ENCODE measurements at regions not wholly inside any gene's neighbourhood (a gene's known extent, or its start where the extent isn't known, plus 50 kb on each side); places are given as distances from the start of the nearest gene placed in this dataset.
"Not testable (repeated sequence)": the region's sequence is repeated elsewhere in the genome, so short reads cannot be mapped to it uniquely, and the experiment has no call there.

DNA sequence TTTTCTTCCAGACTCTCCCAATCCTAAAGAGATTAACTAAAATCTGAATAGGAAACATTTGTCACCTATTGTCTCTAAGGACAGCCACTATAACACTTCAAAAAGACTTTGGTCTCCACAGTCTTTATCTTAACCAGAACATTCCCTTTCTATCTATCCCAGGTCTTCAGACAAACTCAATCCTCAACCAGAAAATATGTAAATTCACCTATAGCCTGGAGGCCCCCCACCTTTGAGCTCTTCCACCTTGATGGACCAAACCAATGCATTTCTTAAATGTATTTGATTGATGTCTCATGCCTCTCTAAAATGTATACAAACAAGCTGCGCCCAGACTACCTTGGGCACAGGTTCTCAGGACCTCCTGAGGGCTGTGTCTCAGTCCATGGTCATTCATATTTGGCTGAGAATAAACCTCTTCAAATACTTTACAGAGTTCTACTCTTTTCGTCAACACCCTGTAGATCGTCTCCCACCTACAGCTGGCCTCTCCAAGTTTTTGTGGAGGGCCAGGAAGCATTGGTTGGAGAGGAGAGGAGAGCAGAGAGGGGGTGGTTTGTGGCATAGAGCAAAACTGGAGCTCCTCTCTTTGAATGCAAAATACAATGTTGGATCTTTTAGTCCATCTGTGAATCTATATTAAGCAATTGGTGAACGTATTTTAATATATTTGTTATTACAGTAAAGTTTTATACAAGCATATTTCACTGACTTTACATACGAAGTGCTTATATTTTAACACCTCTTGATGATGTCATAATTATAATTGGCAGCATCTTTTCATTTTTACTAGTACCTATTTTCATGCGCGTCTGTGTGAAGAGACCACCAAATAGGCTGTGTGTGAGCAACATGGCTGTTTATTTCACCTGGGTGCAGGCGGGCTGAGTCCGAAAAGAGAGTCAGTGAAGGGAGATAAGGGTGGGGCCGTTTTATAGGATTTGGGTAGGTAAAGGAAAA, 230.7 kb upstream of the DUSP10 start:
- Histone ChIP-seq H3K27ac (no peak overlapping the region), H3K36me3 (no peaks in the 10 kb centered on the region), H3K27me3 (no peaks in the 10 kb centered on the region), H3K9me3 (no peaks in the 10 kb centered on the region), H3K4me3 (no peak overlapping the region), H3K4me1 (peaks cover 0 to 10% (median 3%) of the 10 kb centered on the region in 4 donors)
- TF ChIP-seq, protein P1, sequence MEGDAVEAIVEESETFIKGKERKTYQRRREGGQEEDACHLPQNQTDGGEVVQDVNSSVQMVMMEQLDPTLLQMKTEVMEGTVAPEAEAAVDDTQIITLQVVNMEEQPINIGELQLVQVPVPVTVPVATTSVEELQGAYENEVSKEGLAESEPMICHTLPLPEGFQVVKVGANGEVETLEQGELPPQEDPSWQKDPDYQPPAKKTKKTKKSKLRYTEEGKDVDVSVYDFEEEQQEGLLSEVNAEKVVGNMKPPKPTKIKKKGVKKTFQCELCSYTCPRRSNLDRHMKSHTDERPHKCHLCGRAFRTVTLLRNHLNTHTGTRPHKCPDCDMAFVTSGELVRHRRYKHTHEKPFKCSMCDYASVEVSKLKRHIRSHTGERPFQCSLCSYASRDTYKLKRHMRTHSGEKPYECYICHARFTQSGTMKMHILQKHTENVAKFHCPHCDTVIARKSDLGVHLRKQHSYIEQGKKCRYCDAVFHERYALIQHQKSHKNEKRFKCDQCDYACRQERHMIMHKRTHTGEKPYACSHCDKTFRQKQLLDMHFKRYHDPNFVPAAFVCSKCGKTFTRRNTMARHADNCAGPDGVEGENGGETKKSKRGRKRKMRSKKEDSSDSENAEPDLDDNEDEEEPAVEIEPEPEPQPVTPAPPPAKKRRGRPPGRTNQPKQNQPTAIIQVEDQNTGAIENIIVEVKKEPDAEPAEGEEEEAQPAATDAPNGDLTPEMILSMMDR (IDR thresholded peaks at IDR 0.05) = no peak
- TF ChIP-seq EP300 (IDR thresholded peaks at IDR 0.05) = no peak
- TF ChIP-seq POLR2AphosphoS5 (IDR thresholded peaks at IDR 0.05) = no peak
- TF ChIP-seq POLR2A (IDR thresholded peaks at IDR 0.05) = no peak
- no peak for DNase-seq
- 81 to 91% methylated on average over 10 of the region's 10 CpGs for WGBS, 2 donors
- no peak for ATAC-seq (ENCODE audit: low FRiP score in 2 of 2)

DNA sequence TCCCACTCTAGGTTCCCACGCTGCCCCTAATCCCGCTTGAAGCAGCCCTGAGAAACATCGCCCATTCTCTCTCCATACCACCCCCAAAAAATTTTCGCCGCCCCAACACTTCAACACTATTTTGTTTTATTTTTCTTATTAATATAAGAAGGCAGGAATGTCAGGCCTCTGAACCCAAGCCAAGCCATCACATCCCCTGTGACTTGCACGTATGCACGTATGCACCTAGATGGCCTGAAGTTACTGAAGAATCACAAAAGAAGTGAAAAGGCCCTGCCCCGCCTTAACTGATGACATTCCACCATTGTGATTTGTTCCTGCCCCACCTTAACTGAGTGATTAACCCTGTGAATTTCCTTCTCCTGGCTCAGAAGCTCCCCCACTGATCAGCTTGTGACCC, 229.1 kb upstream of the DUSP10 start:
- not testable (repeated sequence) for H3K36me3 ChIP-seq; H3K27ac ChIP-seq; H3K27me3 ChIP-seq; ATAC-seq (ENCODE audit: low FRiP score in 2 of 2); DNase-seq; H3K9me3 ChIP-seq; H3K4me3 ChIP-seq
- 94 to 96% methylated on average over 8 of the region's 8 CpGs for WGBS, 2 donors
- peaks cover 0 to 10% (median 3%) of the 10 kb centered on the region in 4 donors for H3K4me1 ChIP-seq

DNA sequence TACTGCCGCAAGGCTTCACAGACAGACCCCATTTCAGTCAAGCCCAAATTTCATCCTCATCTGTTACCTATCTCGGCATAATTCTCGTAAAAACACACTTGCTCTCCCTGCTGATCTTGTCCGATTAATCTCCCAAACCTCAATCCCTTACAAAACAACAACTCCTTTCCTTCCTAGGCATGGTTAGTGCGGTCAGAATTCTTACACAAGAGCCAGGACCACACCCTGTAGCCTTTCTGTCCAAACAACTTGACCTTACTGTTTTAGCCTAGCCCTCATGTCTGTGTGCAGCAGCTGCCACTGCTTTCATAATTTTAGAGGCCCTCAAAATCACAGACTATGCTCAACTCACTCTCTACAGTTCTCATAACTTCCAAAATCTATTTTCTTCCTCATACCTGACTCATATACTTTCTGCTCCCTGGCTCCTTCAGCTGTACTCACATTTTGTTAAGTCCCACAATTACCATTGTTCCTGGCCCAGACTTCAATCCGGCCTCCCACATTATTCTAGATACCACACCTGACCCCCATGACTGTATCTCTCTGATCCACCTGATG, 227.5 kb upstream of the DUSP10 start:
- not testable (repeated sequence) for H3K36me3 ChIP-seq; H3K27me3 ChIP-seq; ATAC-seq (ENCODE audit: low FRiP score in 2 of 2); H3K9me3 ChIP-seq; H3K4me3 ChIP-seq
- DNase-seq = peak in 1 of 2 donors; percentile 33
- Histone ChIP-seq H3K27ac (peak overlapping the region in 3 of 4 donors; percentile 44 to 85 (median 72)), H3K4me1 (peaks cover 0 to 16% (median 3%) of the 10 kb centered on the region in 4 donors)
- 36 to 54% methylated on average over 6 of the region's 6 CpGs for WGBS, 2 donors
- TF ChIP-seq POLR2AphosphoS5 (IDR thresholded peaks at IDR 0.05) (peak in 1 of 2 donors; percentile 34), POLR2A (IDR thresholded peaks at IDR 0.05) (peak in 1 of 4 donors; percentile 39)

DNA sequence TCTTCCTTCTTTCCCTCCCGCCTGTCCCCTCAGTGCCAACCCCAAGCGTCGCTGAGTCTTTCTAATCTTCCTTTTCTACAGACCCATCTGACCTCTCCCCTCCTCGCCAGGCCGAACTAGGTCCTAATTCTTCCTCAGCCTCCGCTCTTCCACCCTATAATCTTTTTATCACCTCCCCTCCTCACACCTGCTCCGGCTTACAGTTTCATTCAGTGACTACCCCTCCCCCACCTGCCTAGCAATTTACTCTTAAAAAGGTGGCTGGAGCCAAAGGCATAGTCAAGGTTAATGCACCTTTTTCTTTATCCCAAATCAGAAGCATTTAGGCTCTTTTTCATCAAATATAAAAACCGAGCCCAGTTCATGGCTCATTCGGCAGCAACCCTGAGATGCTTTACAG, 225.6 kb upstream of the DUSP10 start:
- not testable (repeated sequence) for H3K27ac ChIP-seq; ATAC-seq (ENCODE audit: low FRiP score in 2 of 2); H3K27me3 ChIP-seq; H3K9me3 ChIP-seq; H3K4me3 ChIP-seq; H3K36me3 ChIP-seq; DNase-seq
- WGBS, 2 donors = 94 to 96% methylated on average over 9 of the region's 9 CpGs
- H3K4me1 ChIP-seq = peaks cover 0 to 16% (median 3%) of the 10 kb centered on the region in 4 donors

DNA sequence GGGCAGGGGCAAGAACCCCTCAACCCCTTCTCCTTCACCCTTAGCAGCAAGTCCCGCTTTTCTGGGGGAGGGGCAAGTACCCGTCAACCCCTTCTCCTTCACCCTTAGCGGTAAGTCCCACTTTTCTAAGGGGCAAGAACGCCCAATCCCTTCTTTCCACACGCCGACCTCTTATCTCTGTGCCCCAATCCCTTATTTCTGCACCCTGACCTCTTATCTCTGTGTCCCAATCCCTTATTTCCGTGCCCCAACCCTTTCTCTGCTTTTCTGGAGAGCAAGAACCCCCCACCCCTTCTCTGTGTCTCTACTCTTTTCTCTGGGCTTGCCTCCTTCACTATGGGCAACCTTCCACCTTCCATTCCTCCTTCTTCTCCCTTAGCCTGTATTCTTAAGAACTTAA, 225.0 kb upstream of the DUSP10 start:
- WGBS, 2 donors = 93 to 95% methylated on average over 7 of the region's 7 CpGs
- not testable (repeated sequence) for ATAC-seq (ENCODE audit: low FRiP score in 2 of 2); H3K27me3 ChIP-seq

GRCh38 chr1:221965891-221966290, 224.0 kb upstream of the DUSP10 start:
- peak overlapping the region in 2 of 4 donors; percentile 60 to 61 for H3K27ac ChIP-seq
- H3K9me3 ChIP-seq; H3K27me3 ChIP-seq; ATAC-seq (ENCODE audit: low FRiP score in 2 of 2); H3K36me3 ChIP-seq; H3K4me3 ChIP-seq; DNase-seq: not testable (repeated sequence)
- WGBS, 2 donors = 78 to 80% methylated on average over 6 of the region's 6 CpGs
- H3K4me1 ChIP-seq = peaks cover 0 to 28% (median 12%) of the 10 kb centered on the region in 4 donors

More for the DNA sequence above, 225.0 kb upstream of the DUSP10 start:
- H3K4me1 ChIP-seq = peaks cover 0 to 18% (median 5%) of the 10 kb centered on the region in 4 donors
- DNase-seq, H3K4me3 ChIP-seq, H3K9me3 ChIP-seq, H3K36me3 ChIP-seq: not testable (repeated sequence)
- peak overlapping the region in 1 of 4 donors; percentile 44 for H3K27ac ChIP-seq

GRCh38 chr1:221965252-221965651, 223.4 kb upstream of the DUSP10 start:
- Histone ChIP-seq H3K4me3 (no peak overlapping the region), H3K9me3 (no peaks in the 10 kb centered on the region), H3K27me3 (no peaks in the 10 kb centered on the region), H3K27ac (peak overlapping the region in 2 of 4 donors; percentile 60 to 61), H3K4me1 (peaks cover 0 to 30% (median 12%) of the 10 kb centered on the region in 4 donors), H3K36me3 (no peaks in the 10 kb centered on the region)
- 68 to 82% methylated on average over 3 of the region's 3 CpGs for WGBS, 2 donors
- peak in 1 of 2 donors; percentile 65 for ATAC-seq (ENCODE audit: low FRiP score in 2 of 2)
- no peak for DNase-seq
- TF ChIP-seq, protein P1 (IDR thresholded peaks at IDR 0.05) = no peak
- TF ChIP-seq POLR2A (IDR thresholded peaks at IDR 0.05) = no peak
- no peak for TF ChIP-seq EP300 (IDR thresholded peaks at IDR 0.05)
- no peak for TF ChIP-seq POLR2AphosphoS5 (IDR thresholded peaks at IDR 0.05)
